Endometrium (tissue), 2 donors: ENCODE measurements at regions not wholly inside any gene's neighbourhood (a gene's known extent, or its start where the extent isn't known, plus 50 kb on each side); places are given as distances from the start of the nearest gene placed in this dataset.

Experiments used
- FAIRE-seq: peaks from 2 replicates; lab custom pipeline; 2012; peaks lifted over from hg19 to GRCh38; lab: Jason Lieb, UNC
- donor health status: control.
- donor health status: control.

DNA sequence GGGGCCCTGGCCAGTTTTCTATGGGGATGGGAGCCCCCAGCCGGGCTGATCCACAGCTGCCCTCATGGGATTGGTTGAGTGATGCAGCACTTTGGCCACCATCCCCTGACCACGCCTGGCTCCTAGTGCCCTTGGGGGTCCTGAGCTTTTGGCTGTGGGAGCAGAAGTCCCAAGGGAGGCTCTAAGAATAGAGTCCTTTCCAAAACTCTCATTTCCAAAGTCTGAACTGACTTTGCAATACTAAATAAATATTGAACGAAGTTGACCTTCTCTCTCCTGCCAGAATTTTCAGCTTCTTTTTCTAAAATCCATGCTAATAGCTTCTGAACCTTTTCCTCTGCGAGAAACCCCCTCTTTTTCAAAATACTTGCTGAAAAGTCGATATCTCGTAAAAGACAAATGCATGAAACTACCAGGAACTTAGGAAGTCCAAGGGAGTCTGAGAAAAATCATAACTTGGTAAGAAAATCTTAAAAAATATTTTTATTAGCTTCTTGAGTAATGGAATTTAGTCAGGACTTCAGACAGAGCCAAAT is 62.7 kb upstream of the IGFBP3 start:
- FAIRE-seq: no peak

DNA sequence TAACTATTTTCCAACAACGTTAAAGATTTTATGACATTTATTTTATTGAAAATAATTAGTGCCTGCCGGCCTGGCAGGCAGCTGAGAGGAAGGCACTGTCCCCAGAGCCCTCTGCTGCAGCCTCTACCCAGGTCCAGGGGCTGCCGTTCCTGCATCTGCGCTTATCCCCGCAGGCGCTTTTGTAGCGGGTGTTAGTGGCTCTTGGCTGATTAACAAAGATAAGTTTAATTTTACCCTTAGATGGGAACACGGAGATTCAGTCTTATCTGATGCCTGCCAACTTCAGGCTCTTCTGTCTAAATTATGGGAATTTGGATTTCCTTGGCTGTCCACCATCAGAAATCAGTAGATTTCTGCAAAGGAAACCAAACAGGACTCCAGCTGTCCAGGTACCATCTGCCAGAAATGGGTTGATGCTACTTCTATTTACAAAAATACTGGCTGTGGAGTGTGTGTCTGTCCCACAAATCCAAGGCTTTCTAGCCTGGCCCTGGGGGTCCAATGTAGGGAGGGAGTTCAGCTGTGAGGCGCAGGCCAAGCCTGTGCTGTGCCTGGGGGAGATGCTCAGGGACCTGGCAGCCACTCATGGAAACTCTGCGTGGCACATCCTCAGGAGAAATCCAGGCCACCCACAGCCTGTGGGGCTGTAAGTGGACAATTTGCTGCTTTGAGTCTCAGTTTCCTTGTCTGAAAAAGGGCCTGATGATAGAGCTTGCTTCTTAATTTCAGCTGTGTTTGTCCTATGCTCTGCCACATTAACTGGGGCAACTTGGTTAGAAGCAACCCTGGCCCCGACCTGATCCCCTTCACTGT is 62.0 kb upstream of the IGFBP3 start:
- FAIRE-seq: no peak

DNA sequence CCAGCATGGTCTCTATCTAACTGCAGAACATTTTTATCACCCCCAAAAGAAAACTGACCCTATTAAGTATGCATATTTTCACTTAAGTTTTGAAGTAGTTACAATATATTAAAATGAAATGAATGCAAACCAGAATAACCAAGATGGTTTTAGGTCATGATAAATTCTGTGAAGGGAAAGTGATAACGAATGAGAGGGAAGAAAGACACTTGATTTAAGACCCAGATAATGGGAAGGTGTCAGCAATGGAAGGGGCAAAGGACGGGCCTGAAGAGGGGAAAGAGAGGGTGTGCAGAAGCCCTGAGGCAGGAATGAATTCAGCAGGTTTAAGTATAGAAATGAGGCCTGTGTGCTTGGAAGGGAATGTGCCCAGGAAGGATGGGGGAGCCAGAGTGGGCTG is 61.1 kb upstream of the IGFBP3 start:
- FAIRE-seq: no peak

DNA sequence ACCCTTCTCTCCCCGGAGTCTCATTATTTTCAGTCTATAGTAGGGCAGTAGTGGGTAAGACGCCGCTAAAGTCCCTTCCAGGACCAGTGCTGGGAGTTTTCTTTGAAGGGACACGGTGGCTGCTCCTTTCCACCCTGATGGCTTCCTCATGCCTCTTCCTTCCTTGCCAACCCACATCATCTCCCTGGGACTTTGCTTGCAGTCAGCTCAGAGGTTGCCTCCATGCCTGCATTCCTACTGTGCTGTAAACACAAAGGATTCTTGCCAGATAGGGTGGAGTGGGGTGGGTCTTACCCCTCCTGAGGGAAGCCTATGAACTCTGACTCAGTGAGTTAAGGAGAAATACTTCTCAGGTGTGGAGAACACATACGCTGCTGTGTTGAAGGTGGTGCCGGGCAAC is 59.9 kb upstream of the IGFBP3 start:
- no peak for FAIRE-seq

DNA sequence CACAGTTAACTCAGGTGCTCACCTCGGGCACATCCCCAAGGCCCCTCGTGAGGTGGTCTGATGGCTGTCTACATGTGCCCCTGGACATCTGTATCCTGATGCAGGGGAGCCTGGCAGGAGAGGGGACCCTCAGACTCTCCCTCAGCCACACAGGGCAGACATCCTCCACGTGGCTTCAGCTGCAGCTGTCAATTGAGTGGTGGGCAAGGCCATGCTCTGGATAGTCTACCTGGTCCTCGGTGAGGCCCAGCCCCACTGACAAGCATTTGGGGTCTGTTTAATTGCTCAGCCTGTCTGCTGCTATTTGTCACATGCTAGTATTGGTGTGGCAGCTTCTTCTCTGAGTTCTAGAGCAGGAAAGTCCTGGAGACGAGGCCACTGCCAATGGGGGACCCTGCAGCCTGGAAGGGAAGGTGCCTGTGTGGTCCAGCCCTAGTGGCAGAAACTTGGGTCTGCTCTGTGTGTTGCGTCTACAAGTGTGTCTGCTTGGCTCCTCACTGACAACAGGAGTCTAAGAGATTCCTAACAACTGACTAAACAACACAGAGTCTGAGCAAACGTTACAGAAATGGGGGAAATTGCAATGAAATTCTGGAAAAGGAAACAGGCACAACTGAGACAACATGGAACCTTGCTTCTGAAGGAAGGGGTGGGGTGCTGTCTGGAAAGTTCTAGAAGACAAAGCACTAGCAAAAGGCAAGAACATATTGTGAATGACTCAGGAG is 59.3 kb upstream of the IGFBP3 start:
- no peak for FAIRE-seq

DNA sequence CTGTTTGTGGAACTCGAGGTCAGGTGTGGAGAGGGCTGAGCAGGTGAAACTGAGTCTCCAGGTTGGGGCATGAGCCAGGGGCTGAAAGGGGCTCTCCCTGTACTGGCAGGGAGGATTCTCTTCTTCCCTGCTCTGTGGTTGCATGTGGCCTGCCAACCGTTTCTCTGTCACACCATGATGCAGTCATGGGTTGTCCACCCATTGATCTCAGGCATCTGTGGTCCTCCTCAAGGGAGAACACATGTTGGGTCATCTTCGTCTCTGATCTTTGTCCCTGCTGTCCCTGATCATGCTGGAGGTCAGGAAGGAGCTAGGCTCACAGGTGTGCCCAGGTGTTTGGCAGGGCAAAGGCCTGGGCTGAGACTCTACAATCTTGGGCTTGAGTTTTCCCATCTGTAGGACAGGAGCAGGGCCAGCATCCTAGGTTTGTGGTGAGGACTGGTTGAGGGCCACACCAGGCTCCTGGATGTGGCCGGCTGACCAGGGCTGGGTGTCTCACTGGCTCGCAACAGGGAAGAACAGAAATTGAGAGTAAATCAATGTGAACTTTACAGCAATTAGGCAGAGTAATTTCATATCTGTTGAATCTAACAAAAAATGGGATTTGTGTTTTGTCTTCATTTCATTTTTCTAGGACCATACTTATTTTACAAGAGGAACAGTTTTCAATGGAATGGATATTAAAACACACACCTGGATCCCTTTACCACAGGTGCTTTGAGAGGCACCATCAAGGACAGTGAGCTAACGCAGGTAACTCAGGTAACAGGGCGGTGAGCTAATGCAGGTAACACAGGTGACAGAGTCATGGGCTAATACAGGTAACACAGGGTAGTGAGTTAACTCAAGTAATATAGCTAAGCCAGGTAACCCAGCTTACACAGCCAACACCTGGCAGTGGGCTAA is 58.5 kb upstream of the IGFBP3 start:
- no peak for FAIRE-seq

DNA sequence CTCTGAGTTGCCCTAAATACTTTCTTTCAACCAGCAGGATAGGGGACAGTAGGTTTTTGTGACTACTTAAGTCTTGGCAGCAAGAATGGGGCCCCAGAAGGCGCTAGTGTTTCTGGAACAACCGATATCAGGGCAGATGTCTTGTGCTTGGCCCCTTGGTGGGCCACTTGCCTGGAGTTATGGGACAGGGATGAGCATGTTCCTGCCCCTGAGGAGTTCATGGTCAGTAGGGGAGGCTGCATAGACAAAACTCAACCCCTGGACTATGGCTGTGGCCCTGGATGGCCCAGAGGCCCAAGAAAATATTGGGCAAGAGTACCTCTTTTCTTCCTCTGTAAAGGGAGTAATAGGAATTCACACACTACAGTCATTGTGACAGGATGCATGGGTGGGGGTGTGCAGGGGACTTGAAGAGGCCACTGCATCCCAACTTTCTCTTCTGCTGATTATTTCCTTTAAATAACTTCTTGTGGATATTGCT is 57.7 kb upstream of the IGFBP3 start:
- no peak for FAIRE-seq

DNA sequence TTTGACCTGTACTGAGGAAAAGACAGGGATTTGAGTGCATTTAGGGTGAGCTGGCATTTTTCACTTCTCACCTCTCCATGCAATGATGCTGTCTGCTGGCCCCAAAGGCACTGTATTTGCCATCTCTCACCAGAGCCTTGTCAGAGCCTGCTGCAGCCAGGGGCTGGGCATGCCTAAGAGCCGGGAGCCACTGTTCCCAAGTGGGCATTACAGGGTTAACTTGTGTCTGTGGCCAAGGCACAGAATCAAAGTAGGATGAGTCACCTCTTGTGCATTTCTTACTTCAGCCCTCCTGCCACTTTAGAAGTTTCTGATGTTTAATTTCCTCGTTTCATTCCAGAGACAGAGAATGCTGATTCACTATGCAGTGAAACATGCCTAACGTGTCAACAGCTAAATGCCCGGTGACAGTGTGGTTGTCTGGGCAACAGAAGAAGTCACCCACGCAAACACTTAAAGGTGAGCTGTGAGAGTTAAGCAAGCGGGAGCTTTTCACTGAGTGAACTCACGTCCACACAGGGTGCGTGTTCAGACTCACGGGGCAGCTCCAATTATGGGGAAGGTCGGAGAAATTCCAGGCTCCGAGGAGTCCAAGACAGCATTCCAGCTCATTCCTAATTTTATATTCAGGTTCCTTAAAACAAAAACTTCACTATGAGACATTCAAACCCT is 57.1 kb upstream of the IGFBP3 start:
- FAIRE-seq: no peak

DNA sequence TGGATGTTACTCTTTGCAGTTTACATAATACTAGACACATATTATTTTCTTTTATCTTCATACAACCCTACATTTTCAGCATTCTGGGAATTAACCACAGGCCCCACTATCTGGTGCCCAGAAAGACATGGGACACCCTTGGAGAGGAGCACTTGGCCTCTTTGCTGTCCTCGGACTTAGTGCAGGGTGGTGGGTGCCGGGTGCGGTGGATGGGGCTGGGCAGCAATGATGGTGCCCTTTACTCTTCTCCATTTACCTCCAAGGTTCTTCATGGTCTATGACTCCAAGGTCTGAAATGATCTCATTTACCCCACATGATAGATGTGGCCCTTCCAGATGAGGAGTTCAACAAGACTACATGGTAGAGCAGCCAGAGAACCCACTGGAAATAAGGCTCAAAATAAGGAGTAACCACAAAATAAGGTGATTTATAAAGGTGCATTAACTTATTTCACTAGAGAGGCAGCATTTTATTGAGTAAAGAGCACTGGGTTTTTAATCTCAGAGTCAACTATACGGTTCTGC is 56.2 kb upstream of the IGFBP3 start:
- FAIRE-seq: no peak

DNA sequence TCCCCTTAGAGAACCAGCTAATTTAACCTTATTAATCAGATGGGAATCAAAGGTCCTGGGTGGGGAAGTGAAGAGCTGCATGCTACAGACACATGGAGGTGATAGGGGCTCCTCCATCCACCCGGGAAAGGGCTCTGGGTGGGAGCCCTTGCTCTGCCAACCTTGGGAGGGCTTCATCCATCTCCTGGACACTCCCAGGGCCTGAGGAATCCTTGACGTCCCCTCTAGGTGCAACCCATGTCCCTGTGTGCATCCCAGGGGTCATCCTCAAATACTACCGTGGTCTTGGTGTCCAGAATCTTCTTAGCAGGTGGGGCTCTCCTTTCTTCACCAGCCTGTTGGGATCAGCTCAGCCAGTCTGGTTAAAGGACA is 55.4 kb upstream of the IGFBP3 start:
- no peak for FAIRE-seq

DNA sequence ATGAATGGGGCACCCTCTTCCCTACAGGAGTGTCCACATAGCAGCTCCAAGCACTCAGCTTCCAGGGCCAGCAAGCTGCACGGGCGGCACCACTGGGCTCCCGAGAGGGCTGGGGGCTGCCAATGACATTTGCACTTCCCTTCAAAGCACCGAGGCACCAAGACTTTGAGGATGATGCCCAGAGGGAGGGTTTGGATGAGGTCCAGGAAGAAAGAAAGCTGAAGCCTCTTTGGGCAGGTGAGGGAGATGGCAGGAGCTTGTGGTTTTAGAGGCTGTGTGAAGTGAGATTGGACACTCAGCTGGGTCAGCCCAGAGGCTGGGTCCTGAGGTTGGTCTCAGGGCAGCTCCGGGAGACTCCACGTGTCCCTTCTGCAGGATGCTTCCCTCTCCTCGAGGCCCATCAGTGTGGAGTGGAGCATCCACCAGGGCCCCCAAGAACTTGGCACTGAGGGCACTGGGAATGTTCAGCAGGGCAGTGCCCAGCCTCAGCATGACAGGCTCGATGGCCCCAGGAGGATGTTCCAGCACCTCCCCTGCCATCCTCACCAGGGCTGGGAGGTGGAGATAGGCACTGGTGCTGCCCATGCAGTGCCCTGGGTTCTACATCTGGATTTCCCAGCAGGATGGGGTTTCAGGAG is 54.9 kb upstream of the IGFBP3 start:
- no peak for FAIRE-seq

DNA sequence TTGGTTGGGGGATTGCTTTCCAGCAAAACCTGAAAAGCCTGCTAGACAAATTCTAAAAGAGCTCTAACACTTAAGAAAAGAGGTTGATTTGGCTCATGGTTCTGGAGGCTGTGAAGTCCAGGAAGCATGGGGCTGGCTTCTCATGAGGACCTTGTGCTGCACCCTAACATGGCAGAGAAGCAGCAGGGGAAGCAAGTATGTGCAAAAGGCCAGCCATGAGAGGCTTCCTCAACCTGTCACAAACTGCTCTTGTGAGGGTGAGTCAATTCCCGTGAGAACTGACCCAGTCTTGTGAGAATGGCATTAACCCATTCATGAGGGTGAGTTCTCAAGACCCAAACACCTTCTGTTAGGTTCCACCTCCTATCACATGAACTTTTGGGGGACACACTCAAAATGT is 54.3 kb upstream of the IGFBP3 start:
- FAIRE-seq: no peak

DNA sequence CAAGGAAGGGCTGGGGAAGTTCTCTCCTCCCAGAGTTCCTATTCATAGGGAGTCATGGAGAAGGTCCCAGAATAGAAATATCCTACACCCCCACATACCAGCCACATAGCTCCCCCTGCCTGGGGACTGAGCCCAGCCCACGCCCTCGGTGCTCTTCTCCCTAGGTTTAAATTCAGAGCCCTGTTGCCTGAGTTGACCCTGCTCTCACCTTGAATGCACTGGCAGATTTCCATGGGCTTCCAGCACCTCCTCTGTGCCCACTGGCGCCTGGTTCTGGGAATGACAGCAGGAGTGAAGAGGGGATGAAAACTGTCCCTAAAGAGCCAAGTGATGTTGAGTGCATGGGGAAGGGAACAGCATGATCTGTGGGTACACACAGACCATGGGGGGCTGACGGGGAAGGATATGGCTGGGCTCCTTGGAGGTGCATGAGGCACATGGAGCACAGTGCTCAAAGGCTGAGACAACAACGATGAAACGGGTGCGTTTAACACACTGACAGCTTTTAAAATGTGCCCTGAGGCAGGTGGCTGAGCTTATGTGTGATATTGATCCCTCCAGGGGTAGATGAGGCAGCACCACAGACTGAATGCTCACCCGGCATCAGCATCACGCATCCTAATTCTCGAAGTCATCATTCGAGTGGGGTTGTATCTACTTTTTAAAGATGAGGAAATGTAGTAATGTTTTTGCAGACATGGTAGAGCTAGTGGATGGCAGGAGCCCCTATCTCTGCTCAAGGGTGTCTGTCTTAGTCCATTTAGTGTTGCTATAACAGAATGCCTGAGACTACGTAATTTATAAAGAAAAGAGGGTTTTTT is 53.7 kb upstream of the IGFBP3 start:
- FAIRE-seq: no peak

DNA sequence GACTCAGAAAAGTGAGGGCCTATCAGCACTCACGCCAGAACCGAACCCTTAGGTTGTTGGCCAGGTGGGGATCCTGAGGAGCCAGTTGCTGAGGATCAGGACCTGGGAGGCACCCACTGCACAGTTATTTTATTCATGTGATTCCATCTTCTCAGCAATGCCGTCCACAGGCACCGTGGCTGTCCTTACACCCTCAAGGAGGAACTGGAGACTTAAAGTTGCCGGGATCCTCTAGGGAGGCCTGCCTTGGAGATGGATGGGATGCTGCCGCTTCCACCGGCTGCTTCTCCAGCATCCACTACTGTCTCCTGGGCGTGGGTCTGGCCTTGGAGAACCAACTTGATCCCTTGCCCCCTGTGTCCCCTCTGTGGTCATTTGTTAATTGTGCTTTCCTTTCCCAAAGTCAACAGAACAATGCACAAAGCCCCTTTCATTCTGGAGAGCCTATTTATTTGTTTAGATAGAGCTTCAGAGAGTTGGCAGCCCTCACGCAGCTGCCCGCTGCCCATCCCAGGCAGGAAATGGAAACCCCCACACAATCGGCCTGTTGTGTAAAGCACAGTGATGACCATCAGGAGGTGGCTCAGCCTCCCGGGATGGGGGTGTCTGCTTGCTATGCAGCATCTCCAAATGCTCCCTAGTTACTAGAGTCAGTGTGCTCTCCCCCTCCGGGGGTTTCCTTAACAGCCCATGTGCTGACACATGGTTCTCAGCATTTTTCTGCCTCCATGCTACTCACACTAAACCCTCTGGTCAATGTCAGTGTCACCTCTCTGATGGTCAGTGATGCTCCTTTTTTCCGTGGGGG is 52.9 kb upstream of the IGFBP3 start:
- no peak for FAIRE-seq

DNA sequence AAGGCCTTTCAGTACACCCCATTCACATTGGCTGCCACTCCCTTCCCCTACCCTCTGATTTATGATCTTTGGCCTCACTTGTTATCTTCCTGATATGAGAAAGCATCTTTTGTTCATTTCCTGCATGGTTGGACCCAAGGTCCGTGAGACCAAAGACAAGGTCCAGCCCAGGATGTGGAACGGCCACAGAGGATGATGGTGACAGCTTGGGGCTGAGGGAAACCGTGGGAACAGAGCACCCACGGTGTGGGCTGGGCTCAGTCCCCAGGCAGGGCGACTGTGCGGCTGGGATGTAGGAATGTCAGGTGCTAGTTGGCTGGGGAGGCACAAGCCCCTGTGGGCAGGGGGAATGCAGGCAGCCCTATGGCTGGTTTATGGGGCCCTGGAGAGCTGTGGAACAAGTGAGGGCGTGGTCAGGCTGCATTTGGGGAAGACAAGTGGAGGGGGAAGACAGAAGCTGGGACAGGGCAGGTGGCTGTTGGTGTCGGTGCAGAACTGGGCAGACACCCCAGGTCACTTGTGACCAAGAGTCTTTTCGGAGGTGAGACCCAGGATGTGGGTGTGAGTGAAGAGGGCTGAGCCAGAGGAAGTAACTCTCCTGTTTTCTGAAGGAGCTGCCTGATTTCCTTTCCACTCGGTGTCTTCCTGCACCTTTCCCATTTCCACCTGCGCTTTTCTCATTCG is 51.7 kb upstream of the IGFBP3 start:
- no peak for FAIRE-seq

DNA sequence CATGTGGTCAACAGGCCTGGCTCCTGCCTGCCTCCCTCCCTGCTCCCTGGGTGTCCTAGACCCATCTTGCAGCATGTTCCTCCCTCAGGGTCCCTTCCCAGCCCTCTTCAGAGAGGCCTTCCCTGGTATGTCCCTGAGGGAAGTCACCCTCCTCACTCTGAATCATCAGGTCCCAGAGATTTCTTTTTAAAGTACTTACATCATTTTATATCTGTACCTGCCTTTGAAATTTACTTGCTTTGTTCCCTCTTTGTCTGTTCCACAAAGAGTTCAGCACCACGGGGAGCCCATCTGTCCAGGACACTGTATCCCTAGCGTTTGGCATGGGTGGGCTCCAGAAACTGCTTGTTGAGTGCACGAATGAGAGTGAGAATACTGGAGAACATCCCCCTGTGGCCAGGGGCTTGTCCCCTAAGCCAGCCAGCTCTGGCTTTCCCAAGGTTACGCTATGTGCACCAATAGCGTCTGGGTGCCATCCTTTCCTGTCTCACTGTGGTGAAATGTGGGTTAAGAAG is 50.6 kb upstream of the IGFBP3 start:
- FAIRE-seq: no peak

DNA sequence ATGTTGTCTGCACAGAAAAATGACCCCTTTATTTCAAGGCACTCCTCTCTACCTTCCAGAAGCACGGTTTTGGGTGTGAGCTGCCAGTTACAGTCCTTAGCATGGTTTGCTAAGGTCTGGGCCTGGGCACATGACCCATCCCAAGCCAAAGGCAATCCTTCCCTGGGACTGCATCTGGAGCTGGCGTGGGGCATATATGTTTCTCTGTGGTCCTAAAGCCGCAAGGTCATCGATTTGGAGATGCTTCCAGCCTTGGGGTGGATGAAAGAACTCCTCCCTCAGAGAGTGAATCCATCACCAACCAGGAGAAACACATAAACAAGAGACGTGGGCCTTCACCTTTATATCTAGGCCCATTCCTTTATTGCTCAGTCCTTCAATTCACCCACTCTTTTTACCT is 50.1 kb upstream of the IGFBP3 start:
- FAIRE-seq: no peak
